ENCODE measurements at regions not wholly inside any gene's neighbourhood (a gene's known extent, or its start where the extent isn't known, plus 50 kb on each side); places are given as distances from the start of the nearest gene placed in this dataset.

DNA sequence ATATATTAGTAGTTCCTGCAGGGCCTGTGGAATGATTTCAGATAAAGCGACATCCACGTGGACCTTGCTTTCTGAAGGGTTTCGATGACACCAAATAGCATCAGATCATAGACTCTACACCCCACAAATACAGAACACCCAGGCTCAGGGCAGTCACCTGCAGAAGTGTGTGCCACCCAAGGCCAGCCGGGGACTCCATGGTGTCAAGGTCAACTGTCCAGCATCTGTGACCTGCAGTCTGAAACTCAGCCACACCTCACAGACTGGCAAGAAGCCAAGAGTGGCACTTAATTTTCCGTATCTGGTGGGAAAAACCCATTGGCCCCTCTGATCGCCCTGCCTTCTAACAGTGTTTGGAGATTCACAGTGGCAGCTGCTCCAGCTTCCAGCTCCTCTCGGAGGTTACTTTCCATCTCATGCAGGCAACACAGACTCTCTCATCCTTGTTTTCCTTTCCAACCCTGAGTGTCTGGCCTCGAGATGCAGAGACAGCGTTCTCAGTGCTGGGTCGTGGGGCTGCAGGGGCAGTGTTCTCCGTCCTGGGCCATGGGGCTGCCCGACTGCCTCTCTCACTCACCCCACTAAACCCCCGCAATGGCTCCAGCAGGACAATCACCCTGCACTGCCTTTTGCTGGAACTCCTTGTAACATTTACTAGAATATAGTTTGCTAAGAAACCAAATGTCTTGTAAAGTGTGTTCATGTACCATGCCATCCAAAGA lies 221.9 kb downstream of the IRX2 start:
- Histone ChIP-seq H3K9me2 (replicated peaks; ENCODE audit: low read length) (no peaks in the 10 kb centered on the region), H3K27me3 (ENCODE audit: low read length) (0 out of 2 replicates have a peak, but pooled peaks cover 6% of the 10 kb centered on the region), H3K4me3 (ENCODE audit: low read length) (no peak overlapping the region), H2AFZ (ENCODE audit: low read length) (no peak overlapping the region), H3K4me1 (ENCODE audit: insufficient read depth, low read length) (no peaks in the 10 kb centered on the region), H3K79me2 (ENCODE audit: low read length) (no peaks in the 10 kb centered on the region), H3K9me3 (ENCODE audit: low read length) (no peaks in the 10 kb centered on the region), H3K9ac (ENCODE audit: low read length) (no peak overlapping the region), H3K36me3 (ENCODE audit: low read depth, low read length) (no peaks in the 10 kb centered on the region), H3F3A (ENCODE audit: low read length, unreplicated experiment) (no peaks in the 10 kb centered on the region), H4K20me1 (ENCODE audit: low read length) (no peaks in the 10 kb centered on the region), H3K27ac (ENCODE audit: low read length) (no peak overlapping the region), H3K4me2 (ENCODE audit: low read length) (no peak overlapping the region)
- DNase-seq (no peak), ATAC-seq (no peak)
- CTCF ChIA-PET: no interaction called here
- no TSS peak for BruUV-seq (replicated peaks)
- POLR2A ChIA-PET (ENCODE audit: unreplicated experiment): no interaction called here
- TF ChIP-seq EZH2 (IDR thresholded peaks at IDR 0.05; ENCODE audit: low read length, unreplicated experiment) (no peak), EZH2phosphoT487 (IDR thresholded peaks at IDR 0.05; ENCODE audit: borderline replicate concordance, low read length) (no peak)
- TF ChIP-seq, protein P1, sequence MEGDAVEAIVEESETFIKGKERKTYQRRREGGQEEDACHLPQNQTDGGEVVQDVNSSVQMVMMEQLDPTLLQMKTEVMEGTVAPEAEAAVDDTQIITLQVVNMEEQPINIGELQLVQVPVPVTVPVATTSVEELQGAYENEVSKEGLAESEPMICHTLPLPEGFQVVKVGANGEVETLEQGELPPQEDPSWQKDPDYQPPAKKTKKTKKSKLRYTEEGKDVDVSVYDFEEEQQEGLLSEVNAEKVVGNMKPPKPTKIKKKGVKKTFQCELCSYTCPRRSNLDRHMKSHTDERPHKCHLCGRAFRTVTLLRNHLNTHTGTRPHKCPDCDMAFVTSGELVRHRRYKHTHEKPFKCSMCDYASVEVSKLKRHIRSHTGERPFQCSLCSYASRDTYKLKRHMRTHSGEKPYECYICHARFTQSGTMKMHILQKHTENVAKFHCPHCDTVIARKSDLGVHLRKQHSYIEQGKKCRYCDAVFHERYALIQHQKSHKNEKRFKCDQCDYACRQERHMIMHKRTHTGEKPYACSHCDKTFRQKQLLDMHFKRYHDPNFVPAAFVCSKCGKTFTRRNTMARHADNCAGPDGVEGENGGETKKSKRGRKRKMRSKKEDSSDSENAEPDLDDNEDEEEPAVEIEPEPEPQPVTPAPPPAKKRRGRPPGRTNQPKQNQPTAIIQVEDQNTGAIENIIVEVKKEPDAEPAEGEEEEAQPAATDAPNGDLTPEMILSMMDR (conservative IDR thresholded peaks at IDR 0.05; ENCODE audit: low read depth, low read length): no peak
- intact Hi-C loops (cut with micrococcal nuclease): no loop called here

DNA sequence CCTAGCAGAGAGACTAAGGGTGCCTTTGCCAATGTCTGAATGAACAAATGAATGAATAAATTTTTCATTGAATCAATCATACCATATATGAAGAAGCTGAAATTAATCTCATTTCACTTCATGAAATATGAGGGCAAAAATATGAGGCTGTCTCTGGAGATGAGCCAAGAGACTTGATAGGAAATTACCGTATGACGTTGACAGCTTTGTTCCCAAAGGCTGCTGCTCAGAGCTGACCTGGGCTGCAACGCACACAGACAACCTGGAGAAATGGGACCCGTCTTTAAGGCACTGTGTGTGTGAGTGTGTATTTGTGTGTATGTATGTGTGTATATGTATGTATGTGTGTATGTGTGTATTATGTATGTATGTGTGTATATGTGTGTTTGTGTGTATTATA lies 226.1 kb downstream of the IRX2 start:
- Histone ChIP-seq H4K20me1 (ENCODE audit: low read length) (no peaks in the 10 kb centered on the region), H3F3A (ENCODE audit: low read length, unreplicated experiment) (no peaks in the 10 kb centered on the region), H3K9me3 (ENCODE audit: low read length) (no peaks in the 10 kb centered on the region), H3K9ac (ENCODE audit: low read length) (no peak overlapping the region), H3K4me3 (ENCODE audit: low read length) (no peak overlapping the region), H3K27ac (ENCODE audit: low read length) (no peak overlapping the region), H3K27me3 (ENCODE audit: low read length) (peaks cover 23% of the 10 kb centered on the region; the same call in 1 of the 2 replicates), H3K4me1 (ENCODE audit: insufficient read depth, low read length) (no peaks in the 10 kb centered on the region), H3K79me2 (ENCODE audit: low read length) (no peaks in the 10 kb centered on the region), H3K4me2 (ENCODE audit: low read length) (no peak overlapping the region), H3K36me3 (ENCODE audit: low read depth, low read length) (no peaks in the 10 kb centered on the region), H3K9me2 (replicated peaks; ENCODE audit: low read length) (no peaks in the 10 kb centered on the region), H2AFZ (ENCODE audit: low read length) (no peak overlapping the region)
- intact Hi-C loops (cut with micrococcal nuclease): no loop called here
- no TSS peak for BruUV-seq (replicated peaks)
- DNase-seq: no peak
- TF ChIP-seq EZH2phosphoT487 (IDR thresholded peaks at IDR 0.05; ENCODE audit: borderline replicate concordance, low read length) (no peak), EZH2 (IDR thresholded peaks at IDR 0.05; ENCODE audit: low read length, unreplicated experiment) (no peak)
- TF ChIP-seq, protein P1 (conservative IDR thresholded peaks at IDR 0.05; ENCODE audit: low read depth, low read length): no peak
- POLR2A ChIA-PET (ENCODE audit: unreplicated experiment): no interaction called here
- ATAC-seq: no peak
- CTCF ChIA-PET: no interaction called here

GRCh38 chr5:2524620-2525019 lies 226.9 kb downstream of the IRX2 start:
- intact Hi-C loops (cut with micrococcal nuclease): no loop called here
- Histone ChIP-seq H3K36me3 (ENCODE audit: low read depth, low read length) (no peaks in the 10 kb centered on the region), H3K27me3 (ENCODE audit: low read length) (peaks cover 23% of the 10 kb centered on the region; the same call in 1 of the 2 replicates), H3K4me2 (ENCODE audit: low read length) (no peak overlapping the region), H3K9me2 (replicated peaks; ENCODE audit: low read length) (no peaks in the 10 kb centered on the region), H3F3A (ENCODE audit: low read length, unreplicated experiment) (no peaks in the 10 kb centered on the region), H3K4me1 (ENCODE audit: insufficient read depth, low read length) (no peaks in the 10 kb centered on the region), H2AFZ (ENCODE audit: low read length) (no peak overlapping the region), H3K4me3 (ENCODE audit: low read length) (no peak overlapping the region), H3K9ac (ENCODE audit: low read length) (no peak overlapping the region), H3K27ac (ENCODE audit: low read length) (no peak overlapping the region), H4K20me1 (ENCODE audit: low read length) (no peaks in the 10 kb centered on the region), H3K79me2 (ENCODE audit: low read length) (no peaks in the 10 kb centered on the region), H3K9me3 (ENCODE audit: low read length) (no peaks in the 10 kb centered on the region)
- ChIA-PET CTCF (no interaction called here), POLR2A (ENCODE audit: unreplicated experiment) (no interaction called here)
- no TSS peak for BruUV-seq (replicated peaks)
- DNase-seq (no peak), ATAC-seq (no peak)
- TF ChIP-seq EZH2phosphoT487 (IDR thresholded peaks at IDR 0.05; ENCODE audit: borderline replicate concordance, low read length) (no peak), EZH2 (IDR thresholded peaks at IDR 0.05; ENCODE audit: low read length, unreplicated experiment) (no peak)
- TF ChIP-seq, protein P1 (conservative IDR thresholded peaks at IDR 0.05; ENCODE audit: low read depth, low read length): no peak
